SH-SY5Y (cell line): ENCODE measurements at regions not wholly inside any gene's neighbourhood (a gene's known extent, or its start where the extent isn't known, plus 50 kb on each side); places are given as distances from the start of the nearest gene placed in this dataset.

Source experiments
- GATA2 ChIP-seq: IDR thresholded peaks from 2 replicates; pipeline ENCODE4 v1.6.1; 2011; ENCODE audit warnings: mild to moderate bottlenecking, low read depth, low read length
- GATA3 ChIP-seq: IDR thresholded peaks from 2 replicates; pipeline ENCODE4 v1.6.1; 2011; ENCODE audit warnings: low read depth, mild to moderate bottlenecking, low read length, moderate library complexity

DNA sequence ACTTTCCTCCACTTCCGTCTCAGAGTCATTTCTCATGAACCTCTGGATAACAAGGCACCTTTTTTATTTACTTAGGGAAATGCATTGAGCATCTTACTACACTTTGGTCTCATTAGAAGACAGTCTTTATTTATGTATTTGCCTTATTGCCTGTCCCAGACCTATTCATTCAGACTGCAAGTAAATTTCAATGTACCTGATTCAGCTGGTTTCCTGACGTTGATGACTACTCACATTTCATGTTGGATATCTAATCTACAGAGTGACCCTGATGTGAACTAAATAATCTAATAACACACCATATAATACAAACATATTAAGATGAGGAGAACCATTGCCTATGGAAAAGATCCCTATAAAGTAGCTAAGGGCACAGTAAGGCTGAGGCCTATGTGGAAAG is 267.7 kb downstream of the SLC6A15 start:
- TF ChIP-seq GATA2 (no peak), GATA3 (no peak)
